Right atrium auricular region (tissue), 2 donors: ENCODE measurements at regions not wholly inside any gene's neighbourhood (a gene's known extent, or its start where the extent isn't known, plus 50 kb on each side); places are given as distances from the start of the nearest gene placed in this dataset.

Experiments
- DNase-seq: peaks from one replicate; pipeline ENCODE4 v3.0.0-alpha.2; 2019; ENCODE audit warnings: low spot score
- H3K27ac ChIP-seq, 2 donors: fragments of 200-600 bp; sonication (generic); 1 replicate in 1 of 2; 2 replicates in 1 of 2; pipeline ENCODE4 v1.5.1; 2016 to 2019
- H3K27me3 ChIP-seq, 2 donors: fragments of 200-600 bp; sonication (generic); one replicate each; pipeline versions ENCODE4 v1.5.1 to v1.6.0; 2017 to 2019
- H3K36me3 ChIP-seq: fragments of 200-600 bp; sonication (generic); one replicate; pipeline ENCODE4 v1.5.1; 2016
- H3K4me1 ChIP-seq, 2 donors: fragments of 200-600 bp; sonication (generic); one replicate each; pipeline versions ENCODE4 v1.5.1 to v1.6.0; 2017 to 2019
- H3K4me3 ChIP-seq, 2 donors: fragments of 200-600 bp; sonication (generic); 1 replicate in 1 of 2; 2 replicates in 1 of 2; pipeline ENCODE4 v1.5.1; 2017 to 2019; ENCODE audit warnings: mild to moderate bottlenecking in 1 of 2, moderate library complexity in 1 of 2
- H3K9me3 ChIP-seq, 2 donors: fragments of 200-600 bp; sonication (generic); one replicate each; pipeline ENCODE4 v1.5.1; 2019
- CTCF ChIP-seq, 2 donors: fragments of 200-600 bp; sonication (generic); IDR thresholded peaks; one replicate each; pipeline ENCODE4 v1.5.1; 2019; ENCODE audit warnings: antibody characterized with exemption in 2 of 2

- no peak overlapping the region for H3K27ac ChIP-seq
- no peak overlapping the region for H3K4me3 ChIP-seq
- no peak for TF ChIP-seq CTCF (IDR thresholded peaks at IDR 0.05)
- no peak for DNase-seq
- no peaks in the 10 kb centered on the region for H3K4me1 ChIP-seq
- no peaks in the 10 kb centered on the region for H3K27me3 ChIP-seq
- no peaks in the 10 kb centered on the region for H3K36me3 ChIP-seq
- H3K9me3 ChIP-seq, result no peaks in the 10 kb centered on the region
Measured at GRCh38 chr2:200733713-200734198, 78.0 kb upstream of the BZW1 start.

- no peaks in the 10 kb centered on the region for H3K9me3 ChIP-seq
- no peaks in the 10 kb centered on the region for H3K36me3 ChIP-seq
- no peak for TF ChIP-seq CTCF (IDR thresholded peaks at IDR 0.05)
- H3K27ac ChIP-seq, result no peak overlapping the region
- DNase-seq, result no peak
- H3K4me1 ChIP-seq, result no peaks in the 10 kb centered on the region
- no peak overlapping the region for H3K4me3 ChIP-seq
- H3K27me3 ChIP-seq, result no peaks in the 10 kb centered on the region
Measured at GRCh38 chr2:200735061-200735460, 76.6 kb upstream of the BZW1 start.

GRCh38 chr2:200736646-200737274 is 75.0 kb upstream of the BZW1 start:
- Histone ChIP-seq H3K27ac (no peak overlapping the region), H3K4me3 (no peak overlapping the region), H3K9me3 (no peaks in the 10 kb centered on the region), H3K27me3 (no peaks in the 10 kb centered on the region), H3K4me1 (peaks cover 0 to 9% of the 10 kb centered on the region in 2 donors), H3K36me3 (no peaks in the 10 kb centered on the region)
- TF ChIP-seq CTCF (IDR thresholded peaks at IDR 0.05), result no peak
- no peak for DNase-seq

GRCh38 chr2:200737585-200737984 is 74.1 kb upstream of the BZW1 start:
- Histone ChIP-seq H3K36me3 (no peaks in the 10 kb centered on the region), H3K4me3 (no peak overlapping the region), H3K27me3 (no peaks in the 10 kb centered on the region), H3K9me3 (no peaks in the 10 kb centered on the region), H3K4me1 (peaks cover 0 to 17% of the 10 kb centered on the region in 2 donors), H3K27ac (no peak overlapping the region)
- DNase-seq, result no peak
- TF ChIP-seq CTCF (IDR thresholded peaks at IDR 0.05), result no peak

- no peak overlapping the region for H3K27ac ChIP-seq
- H3K27me3 ChIP-seq, result no peaks in the 10 kb centered on the region
- H3K4me1 ChIP-seq, result peaks cover 0 to 22% of the 10 kb centered on the region in 2 donors
- no peak for TF ChIP-seq CTCF (IDR thresholded peaks at IDR 0.05)
- no peak overlapping the region for H3K4me3 ChIP-seq
- no peak for DNase-seq
- no peaks in the 10 kb centered on the region for H3K9me3 ChIP-seq
- H3K36me3 ChIP-seq, result no peaks in the 10 kb centered on the region
Measured at GRCh38 chr2:200738590-200738989, 73.1 kb upstream of the BZW1 start.

GRCh38 chr2:200740907-200741306 is 70.8 kb upstream of the BZW1 start:
- Histone ChIP-seq H3K9me3 (no peaks in the 10 kb centered on the region), H3K4me3 (no peak overlapping the region), H3K4me1 (peaks cover 0 to 22% of the 10 kb centered on the region in 2 donors), H3K27me3 (no peaks in the 10 kb centered on the region), H3K27ac (peak overlapping the region; percentile 36 to 84), H3K36me3 (no peaks in the 10 kb centered on the region)
- TF ChIP-seq CTCF (IDR thresholded peaks at IDR 0.05), result no peak
- DNase-seq, result no peak
